Lung (tissue), 11 donors: ENCODE measurements at regions not wholly inside any gene's neighbourhood (a gene's known extent, or its start where the extent isn't known, plus 50 kb on each side); places are given as distances from the start of the nearest gene placed in this dataset.

Source experiments
- ATAC-seq: fragments of 200-7000 bp; cut with Tn5 transposase; one replicate; pipeline ENCODE4 v1.9.1; 2020; ENCODE audit warnings: moderate number of reproducible peaks; ENCODE audit not compliant: insufficient read depth, low FRiP score
- DNase-seq, 3 donors: peaks; one replicate each; pipeline ENCODE4 v3.0.0-alpha.2; 2013 to 2017
- H3K27ac ChIP-seq, 2 donors: one replicate each; pipeline ENCODE4 v1.5.1; 2013; ENCODE audit warnings: mild to moderate bottlenecking in 2 of 2, moderate library complexity in 2 of 2, control low read depth in 1 of 2, inconsistent platforms in 1 of 2, low read depth in 1 of 2, low read length in 1 of 2
- H3K27me3 ChIP-seq, 3 donors: one replicate each; pipeline ENCODE4 v1.5.1; 2013; ENCODE audit warnings: low read length in 2 of 3; ENCODE audit not compliant: control insufficient read depth in 3 of 3, insufficient read depth in 3 of 3
- H3K36me3 ChIP-seq, 4 donors: one replicate each; pipeline ENCODE4 v1.5.1; 2013; ENCODE audit warnings: low read length in 4 of 4, mild to moderate bottlenecking in 1 of 4, moderate library complexity in 1 of 4; ENCODE audit not compliant: control insufficient read depth in 4 of 4, insufficient read depth in 4 of 4
- H3K4me1 ChIP-seq, 5 donors: one replicate each; pipeline ENCODE4 v1.5.1; 2013; ENCODE audit warnings: low read length in 5 of 5, mild to moderate bottlenecking in 2 of 5, moderate library complexity in 1 of 5; ENCODE audit not compliant: control insufficient read depth in 5 of 5, insufficient read depth in 5 of 5
- H3K4me3 ChIP-seq: one replicate; pipeline ENCODE4 v1.5.1; 2013; ENCODE audit warnings: mild to moderate bottlenecking, control low read depth, moderate library complexity
- H3K9ac ChIP-seq, 2 donors: one replicate each; pipeline ENCODE4 v1.5.1; 2013; ENCODE audit warnings: low read length in 2 of 2, control low read depth in 1 of 2; ENCODE audit not compliant: insufficient read depth in 1 of 2
- H3K9me3 ChIP-seq, 4 donors: one replicate each; pipeline ENCODE4 v1.5.1; 2013; ENCODE audit warnings: low read length in 3 of 4, mild to moderate bottlenecking in 1 of 4, moderate library complexity in 1 of 4; ENCODE audit not compliant: control insufficient read depth in 4 of 4, insufficient read depth in 3 of 4
- CTCF ChIP-seq: IDR thresholded peaks from 2 replicates; pipeline ENCODE4 v1.5.1; 2012; ENCODE audit warnings: mild to moderate bottlenecking; ENCODE audit errors: control extremely low read depth, extremely low read depth
- WGBS, 2 donors: extraction: QIAGEN DNeasy Blood & Tissue Kit; methylation state at CpG; one replicate each; pipeline ENCODE4 v1.1.7; 2013; 5-methylcytosine and 5-hydroxymethylcytosine counted together
- donor health status: control.
- donor health status: control.
- donor health status: Bipolar disorder and iron deficiency.
- donor health status: healthy.
- donor health status: DM: yes; HTN: yes; CAD: no.

GRCh38 chr2:239584986-239585385, 184.2 kb upstream of the HDAC4 start:
- H3K4me3 ChIP-seq: no peak overlapping the region
- WGBS, 2 donors: 78 to 85% methylated on average over 3 of the region's 3 CpGs
- peaks cover 0 to 5% (median 0%) of the 10 kb centered on the region in 5 donors for H3K4me1 ChIP-seq
- peaks cover 0 to 4% (median 0%) of the 10 kb centered on the region in 3 donors for H3K27me3 ChIP-seq
- H3K36me3 ChIP-seq: no peaks in the 10 kb centered on the region
- H3K27ac ChIP-seq: no peak overlapping the region
- no peak for TF ChIP-seq CTCF
- DNase-seq (no peak), ATAC-seq (no peak)
- H3K9ac ChIP-seq: no peak overlapping the region
- H3K9me3 ChIP-seq: no peaks in the 10 kb centered on the region

GRCh38 chr2:239583879-239584859, 183.3 kb upstream of the HDAC4 start:
- H3K27ac ChIP-seq: no peak overlapping the region
- H3K9ac ChIP-seq: no peak overlapping the region
- H3K27me3 ChIP-seq: peaks cover 0 to 4% (median 0%) of the 10 kb centered on the region in 3 donors
- no peak overlapping the region for H3K4me3 ChIP-seq
- peaks cover 0 to 5% (median 0%) of the 10 kb centered on the region in 5 donors for H3K4me1 ChIP-seq
- no peaks in the 10 kb centered on the region for H3K9me3 ChIP-seq
- ATAC-seq: peak; percentile 19
- TF ChIP-seq CTCF: no peak
- no peak for DNase-seq
- H3K36me3 ChIP-seq: no peaks in the 10 kb centered on the region
- WGBS, 2 donors: 91 to 95% methylated on average over 31 of the region's 31 CpGs

- no peak for DNase-seq
- no peak overlapping the region for H3K27ac ChIP-seq
- H3K27me3 ChIP-seq: peaks cover 0 to 4% (median 0%) of the 10 kb centered on the region in 3 donors
- H3K4me3 ChIP-seq: no peak overlapping the region
- no peaks in the 10 kb centered on the region for H3K36me3 ChIP-seq
- 95 to 96% methylated on average over 21 of the region's 21 CpGs for WGBS, 2 donors
- TF ChIP-seq CTCF: no peak
- H3K4me1 ChIP-seq: peaks cover 0 to 1% (median 0%) of the 10 kb centered on the region in 5 donors
- no peaks in the 10 kb centered on the region for H3K9me3 ChIP-seq
- ATAC-seq: no peak
- no peak overlapping the region for H3K9ac ChIP-seq
Measured at GRCh38 chr2:239583171-239583878, 182.5 kb upstream of the HDAC4 start.
